ENCODE measurements at regions not wholly inside any gene's neighbourhood (a gene's known extent, or its start where the extent isn't known, plus 50 kb on each side); places are given as distances from the start of the nearest gene placed in this dataset.

- H4K20me1 ChIP-seq (ENCODE audit: insufficient read depth, low read length) = no peaks in the 10 kb centered on the region
- H3K9ac ChIP-seq (ENCODE audit: low read depth, low read length) = no peak overlapping the region
- TF ChIP-seq EZH2 (IDR thresholded peaks at IDR 0.05; ENCODE audit: borderline replicate concordance, low read depth, low read length, severe bottlenecking) (no peak), CTCF (IDR thresholded peaks at IDR 0.05; ENCODE audit: borderline replicate concordance, extremely low read depth, low read length, poor library complexity, severe bottlenecking) (no peak)
- DNase-seq (no peak), ATAC-seq (ENCODE audit: insufficient read depth, low read depth) (no peak)
- H3K4me1 ChIP-seq (ENCODE audit: insufficient read depth, low read length) = no peaks in the 10 kb centered on the region
- no peaks in the 10 kb centered on the region for H3K79me2 ChIP-seq (ENCODE audit: insufficient read depth, low read length)
- H3K4me3 ChIP-seq (ENCODE audit: low read depth in 1 of 2, low read length in 2 of 2) = no peak overlapping the region
- H3K36me3 ChIP-seq (ENCODE audit: insufficient read depth, low read length) = no peaks in the 10 kb centered on the region
- peaks cover 21% of the 10 kb centered on the region for H3K27me3 ChIP-seq (ENCODE audit: insufficient read depth, low read length, poor library complexity)
- H2AFZ ChIP-seq (ENCODE audit: low read depth, low read length) = no peak overlapping the region
- no peak overlapping the region for H3K4me2 ChIP-seq (ENCODE audit: insufficient read depth, low read length)
- no peak overlapping the region for H3K27ac ChIP-seq (ENCODE audit: low read length)
- no peaks in the 10 kb centered on the region for H3K9me3 ChIP-seq (ENCODE audit: insufficient read depth, low read length, severe bottlenecking)
These were observed 95.4 kb upstream of the DOK5 start for GRCh38 chr20:54379893-54380584.

- DNase-seq (no peak), ATAC-seq (ENCODE audit: insufficient read depth, low read depth) (no peak)
- Histone ChIP-seq H2AFZ (ENCODE audit: low read depth, low read length) (no peak overlapping the region), H3K36me3 (ENCODE audit: insufficient read depth, low read length) (no peaks in the 10 kb centered on the region), H3K4me2 (ENCODE audit: insufficient read depth, low read length) (no peak overlapping the region), H3K9ac (ENCODE audit: low read depth, low read length) (no peak overlapping the region), H3K79me2 (ENCODE audit: insufficient read depth, low read length) (no peaks in the 10 kb centered on the region), H3K27ac (ENCODE audit: low read length) (no peak overlapping the region), H3K27me3 (ENCODE audit: insufficient read depth, low read length, poor library complexity) (peaks cover 21% of the 10 kb centered on the region), H3K4me1 (ENCODE audit: insufficient read depth, low read length) (no peaks in the 10 kb centered on the region), H3K9me3 (ENCODE audit: insufficient read depth, low read length, severe bottlenecking) (no peaks in the 10 kb centered on the region), H4K20me1 (ENCODE audit: insufficient read depth, low read length) (no peaks in the 10 kb centered on the region), H3K4me3 (ENCODE audit: low read depth in 1 of 2, low read length in 2 of 2) (no peak overlapping the region)
- TF ChIP-seq CTCF (IDR thresholded peaks at IDR 0.05; ENCODE audit: borderline replicate concordance, extremely low read depth, low read length, poor library complexity, severe bottlenecking) (no peak), EZH2 (IDR thresholded peaks at IDR 0.05; ENCODE audit: borderline replicate concordance, low read depth, low read length, severe bottlenecking) (no peak)
These were observed 93.0 kb upstream of the DOK5 start for GRCh38 chr20:54382419-54382818.

GRCh38 chr20:54385746-54386145 is 89.6 kb upstream of the DOK5 start:
- Histone ChIP-seq H3K79me2 (ENCODE audit: insufficient read depth, low read length) (no peaks in the 10 kb centered on the region), H3K36me3 (ENCODE audit: insufficient read depth, low read length) (no peaks in the 10 kb centered on the region), H3K4me3 (ENCODE audit: low read depth in 1 of 2, low read length in 2 of 2) (no peak overlapping the region), H3K27ac (ENCODE audit: low read length) (no peak overlapping the region), H3K9ac (ENCODE audit: low read depth, low read length) (no peak overlapping the region), H2AFZ (ENCODE audit: low read depth, low read length) (no peak overlapping the region), H3K9me3 (ENCODE audit: insufficient read depth, low read length, severe bottlenecking) (no peaks in the 10 kb centered on the region), H3K27me3 (ENCODE audit: insufficient read depth, low read length, poor library complexity) (peaks cover 7% of the 10 kb centered on the region), H3K4me1 (ENCODE audit: insufficient read depth, low read length) (no peaks in the 10 kb centered on the region), H3K4me2 (ENCODE audit: insufficient read depth, low read length) (no peak overlapping the region), H4K20me1 (ENCODE audit: insufficient read depth, low read length) (no peaks in the 10 kb centered on the region)
- ATAC-seq (ENCODE audit: insufficient read depth, low read depth) = no peak
- no peak for DNase-seq
- TF ChIP-seq EZH2 (IDR thresholded peaks at IDR 0.05; ENCODE audit: borderline replicate concordance, low read depth, low read length, severe bottlenecking) = no peak
- TF ChIP-seq CTCF (IDR thresholded peaks at IDR 0.05; ENCODE audit: borderline replicate concordance, extremely low read depth, low read length, poor library complexity, severe bottlenecking) = no peak

Measured in DND-41 (cell line).